ENCODE measurements at regions not wholly inside any gene's neighbourhood (a gene's known extent, or its start where the extent isn't known, plus 50 kb on each side); places are given as distances from the start of the nearest gene placed in this dataset.

DNA sequence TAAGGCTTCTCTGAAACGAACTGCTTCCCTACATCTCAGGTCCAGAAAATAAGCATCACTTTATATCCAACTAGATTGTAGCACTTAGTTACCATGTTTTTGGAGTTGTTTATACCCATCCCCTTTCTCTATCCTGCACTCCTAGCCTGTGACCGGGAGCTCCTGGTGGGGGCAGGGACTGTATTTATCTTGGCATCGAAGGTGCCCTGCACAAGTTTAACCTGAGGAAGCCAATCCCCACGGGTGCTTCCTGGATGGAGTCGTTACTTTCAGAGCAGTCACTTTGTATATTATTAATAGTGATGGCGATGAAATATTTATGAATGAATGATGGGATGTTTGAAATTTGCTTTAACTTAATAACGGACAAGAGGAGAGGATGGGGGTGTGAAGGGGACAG, 73.9 kb downstream of the KLHDC7A start:
- TF ChIP-seq POLR2A (IDR thresholded peaks at IDR 0.05) (no peak), CTCF (IDR thresholded peaks at IDR 0.05) (no peak)

Measured in heart left ventricle (tissue), 13 donors.